Activated T-cell treated with anti-CD3 and anti-CD28 coated beads, Interleukin-2, amount 50 U/mL, for 4 hours (primary cell): ENCODE measurements at regions not wholly inside any gene's neighbourhood (a gene's known extent, or its start where the extent isn't known, plus 50 kb on each side); places are given as distances from the start of the nearest gene placed in this dataset.
"Not testable (repeated sequence)": the region's sequence is repeated elsewhere in the genome, so short reads cannot be mapped to it uniquely, and the experiment has no call there.

Source experiments
- ATAC-seq, 2 donors: fragments of 200-7000 bp; cut with Tn5 transposase; one replicate each; pipeline ENCODE4 v1.10.0; 2021
- DNase-seq: peaks from one replicate; pipeline ENCODE4 v3.0.0-alpha.2; 2020
- H3K27me3 Mint-ChIP-seq: one replicate; pipeline ENCODE4 v1.8.0; 2021; ENCODE audit warnings: low read depth, mixed read lengths
- H3K36me3 Mint-ChIP-seq: one replicate; pipeline ENCODE4 v1.8.0; 2022; ENCODE audit warnings: mixed read lengths; ENCODE audit not compliant: insufficient read depth
- H3K4me1 Mint-ChIP-seq: one replicate; pipeline ENCODE4 v1.8.0; 2021; ENCODE audit warnings: low read depth, mixed read lengths
- H3K4me3 Mint-ChIP-seq: one replicate; pipeline ENCODE4 v1.8.0; 2021; ENCODE audit warnings: mild to moderate bottlenecking, moderate library complexity, mixed read lengths
- H3K9me3 Mint-ChIP-seq: one replicate; pipeline ENCODE4 v1.8.0; 2021; ENCODE audit warnings: mixed read lengths

DNA sequence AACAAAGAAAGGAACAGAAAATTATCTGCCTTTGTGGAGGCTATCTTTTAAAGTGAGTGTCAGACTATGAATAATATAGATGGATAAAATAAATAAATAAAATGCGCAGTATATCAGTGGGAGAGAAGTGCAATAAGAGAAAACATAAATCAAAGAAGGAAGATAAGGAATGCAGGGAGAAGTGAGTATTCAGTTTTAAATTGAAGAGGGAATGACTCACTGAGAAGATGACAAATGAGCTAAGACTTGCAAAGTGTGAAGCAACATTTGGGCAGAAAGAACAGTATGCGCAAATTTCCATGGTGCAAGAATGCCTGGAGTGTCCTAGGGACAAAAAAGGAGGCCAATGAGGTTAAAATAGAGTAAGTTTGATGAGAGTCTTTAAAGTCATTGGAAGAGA is 1300.1 kb upstream of the ALCAM start:
- Mint-ChIP-seq H3K27me3 (no peaks in the 10 kb centered on the region), H3K4me1 (no peaks in the 10 kb centered on the region)
- no peak for ATAC-seq

GRCh38 chr3:104069114-104069513 is 1297.6 kb upstream of the ALCAM start:
- H3K4me3 Mint-ChIP-seq = no peak overlapping the region
- no peaks in the 10 kb centered on the region for H3K27me3 Mint-ChIP-seq

More for the DNA sequence above, 1300.1 kb upstream of the ALCAM start:
- H3K36me3 Mint-ChIP-seq = no peaks in the 10 kb centered on the region
- H3K9me3 Mint-ChIP-seq = peaks cover 3% of the 10 kb centered on the region
- no peak overlapping the region for H3K4me3 Mint-ChIP-seq
- DNase-seq = no peak

DNA sequence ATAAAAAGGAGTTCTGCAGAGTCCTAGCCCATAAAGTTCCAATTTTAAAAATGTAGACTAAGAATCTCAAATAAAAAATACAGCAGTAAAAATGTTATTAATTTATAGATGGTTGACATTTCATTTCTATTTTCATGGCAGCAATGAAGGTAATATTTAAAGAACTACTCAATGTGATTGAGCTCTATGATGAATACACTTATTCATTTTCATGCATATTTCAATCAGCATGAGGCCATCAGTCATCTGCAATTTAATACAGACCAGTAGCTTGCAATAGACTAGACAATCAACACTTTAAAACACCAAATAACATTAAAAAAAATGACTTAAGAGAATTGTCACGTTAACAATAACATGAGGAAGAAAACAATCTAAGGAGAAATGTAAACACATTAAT is 1295.8 kb upstream of the ALCAM start:
- ATAC-seq (no peak), DNase-seq (no peak)
- no peaks in the 10 kb centered on the region for H3K4me1 Mint-ChIP-seq
- no peak overlapping the region for H3K4me3 Mint-ChIP-seq
- H3K36me3 Mint-ChIP-seq = no peaks in the 10 kb centered on the region
- H3K27me3 Mint-ChIP-seq = no peaks in the 10 kb centered on the region
- H3K9me3 Mint-ChIP-seq = peaks cover 6% of the 10 kb centered on the region

More at GRCh38 chr3:104069114-104069513, 1297.6 kb upstream of the ALCAM start:
- Mint-ChIP-seq H3K9me3 (peaks cover 6% of the 10 kb centered on the region), H3K36me3 (no peaks in the 10 kb centered on the region), H3K4me1 (no peaks in the 10 kb centered on the region)
- ATAC-seq (no peak), DNase-seq (no peak)

- ATAC-seq = no peak
- H3K4me1 Mint-ChIP-seq = no peaks in the 10 kb centered on the region
Observed at GRCh38 chr3:104080088-104080626, 1286.6 kb upstream of the ALCAM start.

DNA sequence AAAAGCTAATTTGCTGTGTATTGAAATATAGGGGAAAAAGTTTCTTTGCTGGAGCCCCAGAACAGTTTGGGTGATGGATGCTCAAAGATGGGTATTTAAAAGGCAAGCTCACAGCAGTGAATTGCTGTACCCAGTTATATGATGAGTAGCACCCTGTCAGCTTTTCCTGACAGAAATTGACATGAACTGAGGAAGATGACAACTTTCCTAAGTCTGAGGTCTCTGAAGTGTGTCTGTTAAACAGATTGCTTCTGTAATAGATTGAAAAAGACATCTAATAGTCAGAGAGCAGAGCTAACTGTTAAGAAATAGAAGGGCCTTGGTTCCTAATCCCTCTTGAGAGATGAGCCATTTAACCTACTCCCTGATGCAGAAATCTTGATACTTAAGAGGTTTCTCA is 1278.0 kb upstream of the ALCAM start:
- ATAC-seq = no peak
- Mint-ChIP-seq H3K36me3 (no peaks in the 10 kb centered on the region), H3K4me3 (no peak overlapping the region), H3K4me1 (no peaks in the 10 kb centered on the region), H3K9me3 (peaks cover 22% of the 10 kb centered on the region), H3K27me3 (no peaks in the 10 kb centered on the region)
- no peak for DNase-seq

More at GRCh38 chr3:104080088-104080626, 1286.6 kb upstream of the ALCAM start:
- no peak for DNase-seq
- Mint-ChIP-seq H3K27me3 (no peaks in the 10 kb centered on the region), H3K36me3 (no peaks in the 10 kb centered on the region), H3K9me3 (peaks cover 5% of the 10 kb centered on the region), H3K4me3 (no peak overlapping the region)

DNA sequence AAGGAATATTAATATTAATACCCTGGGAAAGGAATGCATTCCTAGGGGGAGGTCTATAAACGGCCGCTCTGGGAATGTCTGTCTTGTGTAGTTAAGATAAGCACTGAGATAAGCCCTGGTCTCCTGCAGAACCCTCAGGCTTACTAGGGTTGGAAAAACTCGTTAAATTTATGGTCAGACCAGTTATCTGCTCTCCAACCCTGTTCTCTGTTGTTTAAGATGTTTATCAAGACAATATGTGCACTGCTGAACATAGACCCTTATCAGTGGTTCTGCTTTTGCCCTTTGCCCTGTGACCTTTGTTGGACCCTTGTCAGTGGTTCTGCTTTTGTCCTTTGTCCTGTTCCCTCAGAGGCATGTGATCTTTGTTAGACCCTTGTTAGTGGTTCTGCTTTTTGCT is 1276.7 kb upstream of the ALCAM start:
- H3K36me3 Mint-ChIP-seq, H3K4me1 Mint-ChIP-seq, H3K27me3 Mint-ChIP-seq, ATAC-seq, DNase-seq, H3K4me3 Mint-ChIP-seq: not testable (repeated sequence)
- peaks cover 21% of the 10 kb centered on the region for H3K9me3 Mint-ChIP-seq

- DNase-seq (no peak), ATAC-seq (no peak)
- Mint-ChIP-seq H3K4me1 (no peaks in the 10 kb centered on the region), H3K4me3 (no peak overlapping the region), H3K27me3 (no peaks in the 10 kb centered on the region), H3K36me3 (no peaks in the 10 kb centered on the region), H3K9me3 (no peaks in the 10 kb centered on the region)
Observed at GRCh38 chr3:104101736-104102135, 1265.0 kb upstream of the ALCAM start.

DNA sequence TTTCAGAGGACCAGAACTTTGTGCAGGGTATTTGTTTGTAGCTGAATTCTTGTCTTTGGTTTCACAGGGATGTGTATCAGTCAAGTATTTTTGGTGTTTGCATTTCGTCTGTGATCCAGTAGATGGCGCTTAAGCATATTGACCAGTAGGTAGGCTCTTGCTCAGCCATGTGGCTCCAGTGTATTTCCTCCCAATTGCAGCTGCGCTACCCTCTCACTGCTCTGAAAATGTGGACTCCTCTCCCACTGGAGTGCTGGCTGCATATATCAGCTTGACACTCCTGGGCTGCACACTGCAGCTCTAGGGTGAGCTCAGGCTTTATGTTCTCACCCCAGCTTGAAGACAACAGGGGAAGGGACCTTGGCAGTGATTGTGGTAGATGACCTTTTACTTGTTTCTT is 1264.3 kb upstream of the ALCAM start:
- Mint-ChIP-seq H3K36me3 (no peaks in the 10 kb centered on the region), H3K27me3 (no peaks in the 10 kb centered on the region), H3K9me3 (no peaks in the 10 kb centered on the region), H3K4me3 (no peak overlapping the region), H3K4me1 (no peaks in the 10 kb centered on the region)
- ATAC-seq (no peak), DNase-seq (no peak)

DNA sequence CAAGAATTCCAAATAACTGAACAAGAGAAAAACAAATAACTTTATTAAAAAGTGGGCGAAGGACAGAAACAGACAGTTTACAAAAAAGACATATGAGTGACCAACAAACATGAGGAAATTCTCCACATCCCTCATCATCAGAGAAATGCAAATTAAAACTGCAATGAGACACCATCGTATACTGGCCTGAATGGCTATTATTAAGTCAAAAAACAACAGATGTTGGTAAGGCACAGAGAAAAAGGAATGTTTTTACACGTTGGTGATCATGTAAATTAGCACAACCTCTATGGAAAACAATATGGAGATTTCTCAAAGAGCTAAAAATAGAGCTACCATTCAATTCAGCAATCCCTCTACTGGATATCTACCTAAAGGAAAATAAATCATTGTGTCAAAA is 1260.4 kb upstream of the ALCAM start:
- DNase-seq = no peak
- Mint-ChIP-seq H3K4me1 (no peaks in the 10 kb centered on the region), H3K27me3 (no peaks in the 10 kb centered on the region), H3K4me3 (no peak overlapping the region), H3K36me3 (no peaks in the 10 kb centered on the region), H3K9me3 (no peaks in the 10 kb centered on the region)
- ATAC-seq = no peak

DNA sequence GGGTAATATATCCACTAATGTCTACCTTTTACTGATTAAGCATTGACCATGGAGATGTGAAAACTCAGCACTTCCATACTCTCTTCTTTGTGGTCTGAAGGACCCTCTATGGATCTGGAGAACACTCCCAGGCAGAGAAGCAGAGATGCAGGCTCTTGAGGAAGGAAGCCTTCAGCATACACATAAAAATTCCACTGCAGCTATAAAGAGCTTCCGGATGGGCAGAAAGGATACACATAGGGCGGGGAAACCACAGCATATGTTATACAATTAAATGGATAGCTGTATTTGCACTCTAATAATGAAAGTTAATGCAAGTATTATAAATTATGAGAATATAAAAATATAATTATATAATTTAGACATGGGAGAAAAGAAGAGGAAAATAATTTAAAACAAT is 1258.2 kb upstream of the ALCAM start:
- Mint-ChIP-seq H3K9me3 (peaks cover 4% of the 10 kb centered on the region), H3K4me3 (no peak overlapping the region), H3K4me1 (no peaks in the 10 kb centered on the region), H3K27me3 (no peaks in the 10 kb centered on the region), H3K36me3 (no peaks in the 10 kb centered on the region)
- ATAC-seq = no peak
- no peak for DNase-seq

GRCh38 chr3:104126463-104126862 is 1240.2 kb upstream of the ALCAM start:
- Mint-ChIP-seq H3K36me3 (no peaks in the 10 kb centered on the region), H3K4me1 (no peaks in the 10 kb centered on the region), H3K9me3 (no peaks in the 10 kb centered on the region), H3K4me3 (no peak overlapping the region), H3K27me3 (no peaks in the 10 kb centered on the region)
- no peak for DNase-seq
- no peak for ATAC-seq

DNA sequence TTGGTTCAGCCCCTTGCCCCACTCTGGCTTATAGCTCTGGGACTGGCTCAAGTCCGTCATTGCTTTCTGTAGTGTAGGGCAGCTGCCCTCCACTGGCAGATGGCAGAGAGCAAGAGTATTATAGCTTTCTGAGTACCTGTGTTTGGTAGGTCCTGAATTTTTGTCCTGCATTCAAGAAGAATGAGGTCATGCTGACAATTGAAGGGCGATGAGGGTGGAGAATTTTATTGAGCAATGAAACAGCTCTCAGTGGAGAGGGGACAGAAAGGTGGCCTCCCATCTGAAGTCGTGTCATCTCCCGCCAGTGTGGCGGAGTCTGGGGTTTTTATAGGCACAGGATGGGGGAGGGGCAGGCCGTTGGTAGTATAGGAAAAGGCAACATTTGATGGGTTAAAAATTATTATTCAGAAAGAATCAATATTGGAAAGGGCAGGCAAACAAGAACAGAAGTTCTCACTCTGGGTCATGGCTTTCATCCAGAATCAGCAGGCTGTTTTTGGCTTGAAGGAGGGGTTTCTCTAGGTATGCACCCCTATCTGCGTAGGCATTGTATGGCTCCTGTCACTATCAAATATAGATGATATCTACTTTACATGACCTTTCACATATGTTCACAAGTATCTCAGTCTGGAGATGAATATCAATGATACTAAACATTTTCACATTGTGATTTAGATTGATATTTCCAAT is 1239.7 kb upstream of the ALCAM start:
- H3K27me3 Mint-ChIP-seq = no peaks in the 10 kb centered on the region
- H3K9me3 Mint-ChIP-seq = no peaks in the 10 kb centered on the region
- H3K4me1 Mint-ChIP-seq = no peaks in the 10 kb centered on the region
- no peaks in the 10 kb centered on the region for H3K36me3 Mint-ChIP-seq
- no peak overlapping the region for H3K4me3 Mint-ChIP-seq
- ATAC-seq = no peak
- DNase-seq = no peak

DNA sequence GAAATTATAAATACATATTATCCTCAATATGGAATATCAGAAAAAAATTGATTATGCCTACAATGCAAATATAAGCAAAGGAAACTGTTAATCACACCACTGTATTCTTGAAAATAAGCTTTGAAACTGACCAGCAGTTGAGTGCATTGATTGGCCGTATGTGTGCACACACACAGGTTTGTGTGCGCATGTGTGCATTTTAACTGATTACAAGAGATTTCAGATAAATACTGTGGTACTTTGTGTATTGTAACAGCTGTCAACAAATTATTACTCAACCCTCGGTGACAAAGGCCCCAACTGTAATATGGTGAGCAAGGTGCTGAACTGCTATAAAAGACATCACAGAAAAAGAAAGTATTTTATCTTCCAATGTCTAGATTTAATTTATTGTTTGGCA is 1238.9 kb upstream of the ALCAM start:
- DNase-seq = no peak
- Mint-ChIP-seq H3K27me3 (no peaks in the 10 kb centered on the region), H3K9me3 (no peaks in the 10 kb centered on the region), H3K36me3 (no peaks in the 10 kb centered on the region), H3K4me3 (no peak overlapping the region), H3K4me1 (no peaks in the 10 kb centered on the region)
- no peak for ATAC-seq

- Mint-ChIP-seq H3K36me3 (no peaks in the 10 kb centered on the region), H3K9me3 (no peaks in the 10 kb centered on the region), H3K4me3 (no peak overlapping the region), H3K4me1 (no peaks in the 10 kb centered on the region), H3K27me3 (no peaks in the 10 kb centered on the region)
- DNase-seq (no peak), ATAC-seq (no peak)
Observed at GRCh38 chr3:104132566-104133403, 1233.9 kb upstream of the ALCAM start.

DNA sequence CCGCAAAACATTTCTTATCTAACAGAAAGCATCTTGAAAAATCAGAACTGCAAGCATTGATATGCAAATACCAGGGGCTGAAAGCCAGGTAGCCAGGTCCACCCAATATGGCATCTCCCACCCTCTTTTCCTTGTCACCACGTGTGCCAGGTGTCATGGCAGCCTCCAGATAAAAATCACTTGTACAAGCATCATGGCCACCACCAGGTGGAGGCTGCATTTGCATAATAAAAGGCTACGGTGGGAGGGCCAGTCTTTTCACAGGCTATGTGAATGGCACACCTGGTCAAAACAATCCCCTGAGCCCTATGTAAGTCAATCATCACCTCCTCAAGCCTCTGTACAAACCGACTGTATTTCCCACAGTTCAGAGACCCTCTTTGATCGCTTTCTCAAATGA is 1233.1 kb upstream of the ALCAM start:
- DNase-seq (no peak), ATAC-seq (no peak)
- Mint-ChIP-seq H3K4me3 (no peak overlapping the region), H3K36me3 (no peaks in the 10 kb centered on the region), H3K9me3 (no peaks in the 10 kb centered on the region), H3K27me3 (no peaks in the 10 kb centered on the region), H3K4me1 (no peaks in the 10 kb centered on the region)
